NCI-H2081 (cell line): ENCODE measurements at regions not wholly inside any gene's neighbourhood (a gene's known extent, or its start where the extent isn't known, plus 50 kb on each side); places are given as distances from the start of the nearest gene placed in this dataset.
"Not testable (repeated sequence)": the region's sequence is repeated elsewhere in the genome, so short reads cannot be mapped to it uniquely, and the experiment has no call there.

ENCODE experiments used
- DNase-seq, 2 experiments: peaks; one replicate each; lab custom pipeline; 2025; lab: John Stamatoyannopoulos, UW

GRCh38 chr21:15932726-15933125 lies 202.9 kb downstream of the USP25 start:
- DNase-seq: no peak

GRCh38 chr21:15935530-15935929 lies 205.7 kb downstream of the USP25 start:
- no peak for DNase-seq

- DNase-seq: no peak
These were observed 213.4 kb downstream of the USP25 start for GRCh38 chr21:15943009-15943666.

- no peak for DNase-seq
These were observed 217.9 kb downstream of the USP25 start for GRCh38 chr21:15947677-15948076.

- DNase-seq: no peak
These were observed 223.9 kb downstream of the USP25 start for GRCh38 chr21:15953551-15954116.

- no peak for DNase-seq
These were observed 234.6 kb downstream of the USP25 start for GRCh38 chr21:15964236-15964855.

GRCh38 chr21:15966231-15966630 lies 236.4 kb downstream of the USP25 start:
- no peak for DNase-seq

GRCh38 chr21:15966651-15967050 lies 236.9 kb downstream of the USP25 start:
- DNase-seq: no peak

- DNase-seq: no peak
These were observed 237.9 kb downstream of the USP25 start for GRCh38 chr21:15967661-15968060.

GRCh38 chr21:15968776-15969310 lies 239.1 kb downstream of the USP25 start:
- DNase-seq: no peak

- no peak for DNase-seq
These were observed 247.0 kb downstream of the USP25 start for GRCh38 chr21:15976807-15977206.

- no peak for DNase-seq
These were observed 248.5 kb downstream of the USP25 start for GRCh38 chr21:15978215-15978738.

GRCh38 chr21:15979493-15979892 lies 249.7 kb downstream of the USP25 start:
- DNase-seq: not testable (repeated sequence)

GRCh38 chr21:15986277-15986676 lies 256.5 kb downstream of the USP25 start:
- no peak for DNase-seq

- no peak for DNase-seq
These were observed 262.4 kb downstream of the USP25 start for GRCh38 chr21:15992171-15992570.

GRCh38 chr21:15993951-15994350 lies 264.2 kb downstream of the USP25 start:
- DNase-seq: no peak

- no peak for DNase-seq
These were observed 270.0 kb downstream of the USP25 start for GRCh38 chr21:15999741-16000140.

- DNase-seq: peak in 1 of 2 experiments; percentile 0
These were observed 273.2 kb downstream of the USP25 start for GRCh38 chr21:16002874-16003466.

- DNase-seq: no peak
These were observed 274.3 kb downstream of the USP25 start for GRCh38 chr21:16004086-16004485.

- DNase-seq: no peak
These were observed 274.7 kb downstream of the USP25 start for GRCh38 chr21:16004523-16004922.

- DNase-seq: peak in 1 of 2 experiments; percentile 8
These were observed 276.2 kb downstream of the USP25 start for GRCh38 chr21:16005996-16006395.

GRCh38 chr21:16007943-16008342 lies 278.2 kb downstream of the USP25 start:
- DNase-seq: no peak

- no peak for DNase-seq
These were observed 281.9 kb downstream of the USP25 start for GRCh38 chr21:16011719-16012118.
